HT1080 (cell line): ENCODE measurements at regions not wholly inside any gene's neighbourhood (a gene's known extent, or its start where the extent isn't known, plus 50 kb on each side); places are given as distances from the start of the nearest gene placed in this dataset.
"Not testable (repeated sequence)": the region's sequence is repeated elsewhere in the genome, so short reads cannot be mapped to it uniquely, and the experiment has no call there.

ENCODE experiments used
- DNase-seq: peaks from one replicate; pipeline ENCODE4 v3.0.0-alpha.2; 2015; ENCODE audit warnings: low read depth

DNA sequence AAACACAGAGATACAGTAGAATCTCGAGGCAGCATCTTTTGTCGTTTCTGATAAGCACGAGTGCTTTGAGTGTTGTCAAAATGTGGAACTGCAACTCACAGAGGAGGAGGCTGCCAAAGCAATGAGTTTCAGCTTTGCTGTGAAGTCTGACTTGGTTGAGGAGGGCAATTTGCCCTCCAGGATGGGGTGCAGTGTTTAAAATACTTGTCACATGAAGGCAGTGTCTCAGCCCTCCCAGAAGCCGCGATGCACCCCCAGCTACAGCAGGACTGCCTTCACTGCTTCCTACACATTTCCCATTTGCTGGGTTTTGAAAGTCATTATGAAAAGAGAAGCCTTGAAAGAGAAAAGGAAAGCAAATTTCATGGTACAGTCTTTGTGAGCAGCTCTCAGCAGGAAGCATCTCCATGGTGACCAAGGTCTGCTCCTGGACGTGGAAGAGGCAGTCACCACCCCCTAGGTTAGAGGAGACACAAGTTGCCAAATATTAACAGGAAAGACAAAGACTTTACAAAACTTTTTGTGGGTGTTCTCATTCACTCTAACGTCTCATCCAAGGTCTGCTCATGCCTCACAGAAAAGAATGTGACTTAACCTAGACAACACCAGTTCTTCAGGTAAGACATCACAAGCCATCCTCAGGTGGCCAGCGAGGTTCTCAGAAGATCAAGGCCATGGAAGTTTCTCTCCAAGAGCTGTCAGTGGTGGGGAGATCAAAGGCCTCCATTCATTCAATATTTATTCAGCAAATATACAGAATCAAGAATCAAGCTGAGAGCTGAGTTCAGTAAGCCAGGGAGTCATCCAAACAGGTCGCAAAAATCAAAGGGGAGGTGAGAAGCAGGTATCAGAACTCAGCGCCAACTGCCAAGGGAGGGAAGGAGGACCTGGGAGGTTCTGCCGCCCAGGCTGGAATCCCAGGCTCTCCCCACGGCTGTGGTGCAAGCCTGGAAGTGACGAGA lies 476.0 kb downstream of the EIPR1 start:
- no peak for DNase-seq

GRCh38 chr2:2899826-2900225 lies 477.8 kb downstream of the EIPR1 start:
- no peak for DNase-seq

GRCh38 chr2:2898744-2899143 lies 478.9 kb downstream of the EIPR1 start:
- no peak for DNase-seq

DNA sequence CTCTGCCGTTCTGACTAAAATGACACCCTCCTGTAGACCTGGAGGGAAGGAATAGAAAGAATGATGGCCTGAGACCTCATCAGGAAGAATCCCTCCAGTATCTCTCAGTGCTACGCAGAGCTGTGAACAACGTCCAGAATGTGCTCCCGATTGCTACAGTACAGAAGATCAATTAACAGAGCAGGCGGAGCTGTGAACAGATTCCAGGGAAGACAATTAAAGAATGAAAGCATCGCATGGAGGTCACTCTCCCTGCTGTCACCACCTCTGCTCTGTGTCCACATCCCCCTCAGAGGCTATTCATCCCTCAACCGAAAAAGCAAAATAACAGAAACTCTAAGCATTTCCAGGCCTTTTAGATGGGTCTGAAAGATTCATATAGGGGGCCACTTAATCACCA lies 481.0 kb downstream of the EIPR1 start:
- DNase-seq: no peak

GRCh38 chr2:2896011-2896410 lies 481.6 kb downstream of the EIPR1 start:
- no peak for DNase-seq

DNA sequence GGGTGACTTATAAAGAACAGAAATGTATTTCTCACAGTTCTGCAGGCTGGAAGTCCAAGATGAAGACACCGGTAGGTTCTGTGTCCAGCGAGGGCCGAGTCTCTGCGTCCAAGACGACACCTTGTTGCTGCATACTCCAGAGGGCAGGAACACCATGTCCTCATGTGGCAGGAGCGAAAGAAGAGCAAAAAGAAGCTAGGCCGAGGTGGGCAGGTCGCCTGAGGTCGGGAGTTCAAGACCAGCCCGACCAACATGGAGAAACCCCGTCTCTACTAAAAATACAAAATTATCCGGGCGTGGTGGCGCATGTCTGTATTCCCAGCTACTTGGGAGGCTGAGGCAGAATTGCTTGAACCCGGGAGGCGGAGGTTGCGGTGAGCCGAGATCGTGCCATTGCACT lies 483.6 kb downstream of the EIPR1 start:
- not testable (repeated sequence) for DNase-seq

- DNase-seq: no peak
Observed at GRCh38 chr2:2892892-2893291, 484.7 kb downstream of the EIPR1 start.

- no peak for DNase-seq
Observed at GRCh38 chr2:2892378-2892777, 485.2 kb downstream of the EIPR1 start.

- no peak for DNase-seq
Observed at GRCh38 chr2:2890901-2891300, 486.7 kb downstream of the EIPR1 start.

DNA sequence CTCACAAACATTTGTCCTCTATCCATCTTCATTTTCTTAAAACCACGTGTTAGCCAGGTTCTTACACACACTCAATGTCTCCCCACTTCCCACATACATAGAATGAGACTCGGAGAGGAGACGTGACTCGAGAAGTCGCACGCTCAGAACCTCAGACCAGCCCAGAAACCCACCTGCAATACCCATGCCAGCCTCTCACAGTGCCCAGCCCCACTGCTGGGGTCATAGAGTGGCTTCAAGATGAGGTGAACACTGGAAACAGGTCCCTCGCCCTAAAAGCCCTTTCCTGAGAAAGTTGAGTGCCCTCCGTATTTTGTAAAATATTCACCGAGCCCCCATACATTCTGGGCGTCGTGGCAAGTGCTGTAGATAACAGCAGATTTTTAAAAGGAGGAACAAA lies 487.4 kb downstream of the EIPR1 start:
- DNase-seq: no peak

DNA sequence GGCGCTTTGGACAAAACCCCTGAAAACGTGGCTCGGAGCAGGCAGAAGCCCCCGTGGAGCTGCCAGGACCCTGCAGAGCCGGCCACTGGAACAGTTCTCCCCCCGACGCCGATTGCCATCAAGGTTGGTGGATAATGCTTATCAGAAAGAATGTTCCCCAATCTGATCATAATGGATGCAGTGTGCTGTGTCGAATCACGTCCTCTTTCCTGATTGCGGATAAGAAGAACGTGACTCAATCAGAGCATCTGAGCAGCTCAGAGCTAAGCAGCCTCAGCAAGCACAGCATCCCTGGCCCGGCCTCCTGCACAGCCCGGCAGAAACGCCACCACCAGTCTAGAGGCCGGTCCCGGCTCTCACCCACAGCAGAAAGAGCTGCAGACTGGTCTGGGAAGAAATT lies 488.0 kb downstream of the EIPR1 start:
- DNase-seq: no peak

- no peak for DNase-seq
Observed at GRCh38 chr2:2889141-2889540, 488.5 kb downstream of the EIPR1 start.

DNA sequence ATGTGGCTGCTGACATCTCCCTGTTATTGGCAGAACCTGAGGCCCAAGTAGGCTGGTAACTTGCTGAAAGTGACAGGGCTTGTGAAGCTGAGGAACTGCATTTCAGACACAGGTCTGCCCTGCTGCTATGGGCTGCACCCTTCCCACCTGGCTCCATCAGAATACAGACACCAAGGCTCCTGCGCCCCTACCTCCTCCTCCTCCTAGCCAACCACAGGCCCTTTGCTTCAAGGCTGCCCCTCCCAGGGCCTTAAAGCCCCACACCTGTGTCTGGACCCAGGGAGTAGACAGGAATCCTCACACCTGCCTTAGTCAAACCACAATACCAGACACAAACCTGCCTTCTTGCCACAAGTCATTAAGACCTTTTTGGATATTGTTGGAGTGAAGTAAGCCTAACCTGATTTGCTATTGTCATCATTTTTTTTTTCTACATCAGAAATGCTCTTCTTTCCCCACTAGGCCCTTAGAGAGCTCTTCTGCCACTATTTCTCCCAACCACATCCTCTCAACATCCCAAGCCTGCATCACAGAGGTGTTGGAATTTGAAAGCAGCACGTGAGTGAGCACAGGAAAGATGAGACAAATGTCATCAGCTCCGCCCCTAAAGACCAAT lies 489.7 kb downstream of the EIPR1 start:
- no peak for DNase-seq

DNA sequence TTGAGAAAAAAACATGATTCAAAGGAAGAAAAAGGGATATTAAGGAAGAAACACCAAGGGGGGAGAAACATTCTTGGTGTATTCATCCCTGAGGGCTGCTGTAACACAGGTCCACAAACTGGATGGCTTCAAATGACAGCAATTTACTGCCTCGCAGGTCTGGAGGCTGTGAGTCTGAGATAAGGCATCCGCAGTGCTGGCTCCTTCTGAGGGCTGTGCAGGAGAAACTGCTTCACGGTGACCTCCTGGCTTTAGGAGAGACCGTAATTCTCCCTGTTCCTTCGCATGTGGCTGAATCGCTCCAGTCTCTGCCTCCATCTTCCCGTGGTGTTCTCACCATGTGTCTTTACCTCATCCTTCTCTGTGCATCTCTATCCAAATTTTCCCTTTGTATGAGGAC lies 490.7 kb downstream of the EIPR1 start:
- no peak for DNase-seq

- DNase-seq: no peak
Observed at GRCh38 chr2:2881499-2881898, 496.1 kb downstream of the EIPR1 start.

DNA sequence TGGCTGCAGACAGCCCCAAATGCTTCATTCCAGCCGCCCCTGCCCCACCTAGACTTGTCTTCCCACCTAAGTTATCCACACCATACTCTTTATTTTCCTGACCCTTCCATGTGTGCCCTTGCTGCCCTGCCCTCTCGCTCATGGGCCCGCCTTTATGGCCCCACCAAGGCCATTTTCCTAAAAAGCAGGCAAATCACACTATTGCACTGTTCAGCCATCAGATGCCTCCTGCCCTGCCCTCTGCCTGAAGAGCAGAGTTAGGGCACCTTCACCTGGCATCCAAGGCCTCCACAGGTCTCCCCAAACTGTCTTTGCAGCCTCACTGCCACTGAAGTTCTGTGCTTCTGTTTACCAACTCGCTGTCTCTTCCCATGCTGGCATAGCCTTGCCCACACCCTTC lies 496.7 kb downstream of the EIPR1 start:
- no peak for DNase-seq

- DNase-seq: no peak
Observed at GRCh38 chr2:2879781-2880180, 497.8 kb downstream of the EIPR1 start.

GRCh38 chr2:2879071-2879470 lies 498.5 kb downstream of the EIPR1 start:
- no peak for DNase-seq

DNA sequence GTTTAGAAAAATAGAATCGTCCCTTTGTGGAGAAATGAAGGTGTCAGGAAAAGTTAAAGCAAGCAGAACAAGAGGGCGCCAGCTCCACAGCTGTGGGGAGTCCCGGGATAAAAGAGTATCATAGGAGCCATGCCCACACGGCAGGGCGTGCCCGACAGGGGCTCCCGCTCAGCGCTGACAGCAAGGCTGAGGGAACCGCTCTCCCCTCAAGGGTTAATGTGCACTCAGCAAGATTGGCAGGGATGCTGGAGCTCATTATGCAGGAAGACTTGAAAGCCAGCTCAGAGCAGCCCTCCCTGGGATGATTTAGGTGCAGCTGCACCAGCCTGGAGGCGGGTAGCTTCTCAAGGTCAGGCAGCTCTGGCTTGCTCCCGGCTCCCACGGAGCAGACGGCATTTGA lies 500.2 kb downstream of the EIPR1 start:
- DNase-seq: no peak

DNA sequence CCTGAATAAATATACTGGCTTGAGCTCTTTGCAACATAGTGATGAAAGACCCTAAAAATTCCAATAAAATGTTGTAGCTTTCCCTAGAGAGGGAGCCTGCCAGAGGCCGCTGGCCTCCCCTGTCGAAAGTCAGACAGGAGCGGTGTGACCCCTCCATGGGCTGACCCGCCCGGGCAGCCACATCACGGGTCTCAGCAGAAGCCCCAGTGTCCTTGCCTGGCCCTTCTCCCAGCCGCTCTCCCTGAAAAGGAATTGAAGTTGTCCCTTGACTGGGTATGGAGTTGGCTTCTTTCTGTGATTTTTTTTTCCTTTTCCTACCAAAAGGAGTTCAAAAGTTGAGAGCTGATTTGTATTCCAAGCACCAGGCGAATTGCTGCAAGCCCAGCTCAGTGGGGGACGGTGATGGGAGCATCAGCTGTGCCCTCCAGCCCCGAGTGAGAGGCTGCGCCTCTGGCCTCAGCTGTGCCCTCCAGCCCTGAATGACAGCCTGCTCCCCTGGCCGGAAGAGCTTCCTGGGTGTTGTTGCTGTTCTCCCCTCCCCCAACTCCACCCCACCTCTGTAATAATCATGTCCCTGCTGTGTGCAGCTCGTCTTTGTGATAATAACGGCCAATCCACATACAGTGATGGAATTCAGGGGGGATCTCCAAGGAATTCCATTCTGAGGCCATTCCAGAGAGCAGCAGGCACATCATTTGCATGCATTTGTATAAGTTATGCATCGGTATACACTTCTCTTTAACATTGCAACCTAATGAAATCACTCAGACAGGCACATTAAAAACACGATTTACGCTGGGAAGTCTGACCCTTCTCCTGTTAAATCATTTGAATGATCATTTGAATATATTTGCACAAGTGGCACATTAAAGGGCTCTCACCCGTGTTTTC lies 501.0 kb downstream of the EIPR1 start:
- no peak for DNase-seq

GRCh38 chr2:2875831-2876230 lies 501.8 kb downstream of the EIPR1 start:
- DNase-seq: no peak

DNA sequence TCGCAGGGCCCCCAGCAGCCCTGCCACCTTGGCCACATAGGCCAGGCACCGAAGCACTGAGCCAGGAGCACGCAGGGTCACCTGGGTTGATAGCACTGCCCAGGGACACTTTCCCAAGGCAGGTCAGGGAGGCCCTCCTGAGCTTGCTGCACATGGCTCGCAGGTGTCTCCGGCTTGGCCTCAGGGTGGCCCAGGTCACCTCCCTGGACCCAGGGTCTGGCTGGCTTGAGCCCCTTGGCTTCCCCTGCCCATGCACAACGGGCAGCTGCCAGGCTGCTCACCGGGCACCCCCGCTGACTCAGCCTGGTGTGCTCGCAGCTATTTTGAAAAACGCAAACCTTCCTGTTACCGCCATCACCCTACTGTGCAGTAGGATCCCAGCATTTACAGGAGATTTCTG lies 502.3 kb downstream of the EIPR1 start:
- DNase-seq: no peak
